Stomach (tissue), 8 donors: ENCODE measurements at regions not wholly inside any gene's neighbourhood (a gene's known extent, or its start where the extent isn't known, plus 50 kb on each side); places are given as distances from the start of the nearest gene placed in this dataset.

Experiments used
- DNase-seq, 2 donors: peaks; one replicate each; pipeline versions ENCODE4 v3.0.0 to v3.0.0-alpha.2; 2013 to 2019
- H3K27ac ChIP-seq, 5 donors: fragments of 200-600 bp in 4 of 5; sonication (generic) in 4 of 5; one replicate each; pipeline ENCODE4 v1.5.1; 2013 to 2019; ENCODE audit warnings: mild to moderate bottlenecking in 1 of 5, moderate library complexity in 1 of 5
- H3K27me3 ChIP-seq, 3 donors: fragments of 200-600 bp; sonication (generic); one replicate each; pipeline ENCODE4 v1.5.1; 2017 to 2019; ENCODE audit warnings: mixed run types in 1 of 3
- H3K36me3 ChIP-seq, 4 donors: fragments of 200-600 bp; sonication (generic); 1 replicate in 3 of 4; 2 replicates in 1 of 4; pipeline ENCODE4 v1.5.1; 2016 to 2019
- H3K4me1 ChIP-seq, 4 donors: fragments of 200-600 bp; sonication (generic); one replicate each; pipeline ENCODE4 v1.5.1; 2016 to 2019
- H3K4me3 ChIP-seq, 4 donors: fragments of 200-600 bp; sonication (generic) in 3 of 4; one replicate each; pipeline ENCODE4 v1.5.1; 2016 to 2019; ENCODE audit warnings: mild to moderate bottlenecking in 1 of 4
- H3K9me3 ChIP-seq, 4 donors: fragments of 200-600 bp; sonication (generic); one replicate each; pipeline ENCODE4 v1.5.1; 2016 to 2019
- CTCF ChIP-seq, 7 experiments: fragments of 450-650 bp in 4 of 7; fragments of 200-600 bp in 3 of 7; sonication (generic) in 3 of 7; IDR thresholded peaks; one replicate each; pipeline ENCODE4 v1.5.1; 2016 to 2019; ENCODE audit warnings: antibody characterized with exemption in 7 of 7, control low read depth in 2 of 7, mild to moderate bottlenecking in 1 of 7
- EP300 ChIP-seq: sonication (generic); formaldehyde crosslinking; IDR thresholded peaks from one replicate; pipeline ENCODE4 v1.6.1; 2017; ENCODE audit warnings: antibody characterized with exemption
- POLR2A ChIP-seq, 4 donors: fragments of 450-650 bp; IDR thresholded peaks; one replicate each; pipeline ENCODE4 v1.6.1; 2016; ENCODE audit warnings: antibody characterized with exemption in 4 of 4, control low read depth in 2 of 4, mild to moderate bottlenecking in 1 of 4, moderate library complexity in 1 of 4
- POLR2AphosphoS5 ChIP-seq, 3 donors: sonication (generic); formaldehyde crosslinking; IDR thresholded peaks; one replicate each; pipeline ENCODE4 v1.6.1; 2016; ENCODE audit warnings: antibody characterized with exemption in 3 of 3
- whole genome bisulfite sequencing, 5 donors: extraction: QIAGEN DNeasy Blood & Tissue Kit in 3 of 5; methylation state at CpG; one replicate each; pipeline versions ENCODE4 v1.1.5 to v1.1.7; 2013 to 2018; 5-methylcytosine and 5-hydroxymethylcytosine counted together
- intact Hi-C: fragments of 100-400 bp; cut with DNase I; formaldehyde crosslinking; loops from one replicate; pipeline ENCODE4 v1.15.1; 2023; ENCODE audit warnings: low total_unique reads
- donor health status: healthy with polysubstance abuse.
- donor health status: Bipolar disorder and iron deficiency.
- donor health status: healthy.

- Histone ChIP-seq H3K36me3 (no peaks in the 10 kb centered on the region), H3K4me3 (no peak overlapping the region), H3K27ac (no peak overlapping the region), H3K27me3 (no peaks in the 10 kb centered on the region), H3K4me1 (peaks cover 0 to 23% (median 9%) of the 10 kb centered on the region in 4 donors), H3K9me3 (no peaks in the 10 kb centered on the region)
- TF ChIP-seq EP300 (no peak), POLR2AphosphoS5 (IDR thresholded peaks at IDR 0.05) (no peak), CTCF (IDR thresholded peaks at IDR 0.05) (no peak), POLR2A (IDR thresholded peaks at IDR 0.05) (no peak)
- 81 to 92% (median 87%) methylated on average over 4 of the region's 4 CpGs for WGBS, 5 donors
- DNase-seq: peak in 1 of 2 donors; percentile 7
- intact Hi-C loops: no loop called here
Observed at GRCh38 chr7:73969991-73970390, 58.0 kb upstream of the ELN start.

GRCh38 chr7:73970801-73971229 is 57.2 kb upstream of the ELN start:
- intact Hi-C loops: no loop called here
- Histone ChIP-seq H3K27me3 (no peaks in the 10 kb centered on the region), H3K9me3 (no peaks in the 10 kb centered on the region), H3K27ac (no peak overlapping the region), H3K36me3 (no peaks in the 10 kb centered on the region), H3K4me3 (no peak overlapping the region), H3K4me1 (peaks cover 0 to 31% (median 15%) of the 10 kb centered on the region in 4 donors)
- TF ChIP-seq POLR2A (IDR thresholded peaks at IDR 0.05) (no peak), POLR2AphosphoS5 (IDR thresholded peaks at IDR 0.05) (no peak), CTCF (IDR thresholded peaks at IDR 0.05) (no peak), EP300 (no peak)
- WGBS, 5 donors: 72 to 92% (median 84%) methylated on average over 6 to 12 of the region's 12 CpGs
- peak; percentile 21 to 58 for DNase-seq

- intact Hi-C loops: no loop called here
- Histone ChIP-seq H3K9me3 (no peaks in the 10 kb centered on the region), H3K27me3 (no peaks in the 10 kb centered on the region), H3K4me1 (peaks cover 0 to 36% (median 18%) of the 10 kb centered on the region in 4 donors), H3K36me3 (no peaks in the 10 kb centered on the region), H3K27ac (no peak overlapping the region), H3K4me3 (no peak overlapping the region)
- TF ChIP-seq EP300 (no peak), POLR2AphosphoS5 (IDR thresholded peaks at IDR 0.05) (no peak), POLR2A (IDR thresholded peaks at IDR 0.05) (no peak), CTCF (IDR thresholded peaks at IDR 0.05) (no peak)
- peak in 1 of 2 donors; percentile 7 for DNase-seq
- 59 to 77% (median 70%) methylated on average over 4 of the region's 4 CpGs for WGBS, 5 donors
Observed at GRCh38 chr7:73971322-73971703, 56.7 kb upstream of the ELN start.

- peak; percentile 17 to 40 for DNase-seq
- 67 to 72% (median 69%) methylated on average over 12 to 13 of the region's 13 CpGs for WGBS, 5 donors
- Histone ChIP-seq H3K4me3 (no peak overlapping the region), H3K9me3 (no peaks in the 10 kb centered on the region), H3K4me1 (peaks cover 0 to 41% (median 20%) of the 10 kb centered on the region in 4 donors), H3K27me3 (no peaks in the 10 kb centered on the region), H3K27ac (no peak overlapping the region), H3K36me3 (no peaks in the 10 kb centered on the region)
- intact Hi-C loops: no loop called here
- TF ChIP-seq CTCF (IDR thresholded peaks at IDR 0.05) (no peak), POLR2A (IDR thresholded peaks at IDR 0.05) (no peak), POLR2AphosphoS5 (IDR thresholded peaks at IDR 0.05) (no peak), EP300 (no peak)
Observed at GRCh38 chr7:73971704-73972341, 56.1 kb upstream of the ELN start.
